B cell (primary cell): ENCODE measurements at regions not wholly inside any gene's neighbourhood (a gene's known extent, or its start where the extent isn't known, plus 50 kb on each side); places are given as distances from the start of the nearest gene placed in this dataset.

Experiments used
- ATAC-seq: fragments of 200-7000 bp; cut with Tn5 transposase; one replicate; pipeline ENCODE4 v1.10.0; 2021; ENCODE audit warnings: low read depth, mild to moderate bottlenecking, moderate number of reproducible peaks, moderate library complexity
- CTCF ChIA-PET: fragments of 350-600 bp; sonication (Branson Sonifier 250); formaldehyde crosslinking; loops from one replicate; lab custom pipeline; 2021; ENCODE audit warnings: antibody characterized with exemption, inconsistent platforms; lab: Charles Lee
- POLR2A ChIA-PET: fragments of 350-600 bp; sonication (Branson Sonifier 250); formaldehyde crosslinking; loops from one replicate; lab custom pipeline; 2021; ENCODE audit warnings: antibody characterized with exemption; lab: Charles Lee
- DNase-seq: peaks from one replicate; pipeline ENCODE4 v3.0.0; 2013
- H2AFZ ChIP-seq: 2 replicates; pipeline ENCODE4 v1.6.1; 2012; ENCODE audit warnings: mild to moderate bottlenecking, low read depth, low read length; ENCODE audit not compliant: insufficient read depth, poor library complexity, severe bottlenecking
- H3K27ac ChIP-seq, 2 donors: 1 replicate in 1 of 2; 2 replicates in 1 of 2; pipeline ENCODE4 v1.5.1; 2012 to 2013; ENCODE audit warnings: low read length in 2 of 2, mild to moderate bottlenecking in 2 of 2, moderate library complexity in 1 of 2
- H3K27me3 ChIP-seq, 4 experiments: fragments of 200-600 bp in 1 of 4; sonication (generic) in 1 of 4; replicated peaks in 1 of 4; 1 replicate in 2 of 4; 2 replicates in 2 of 4; pipeline versions ENCODE4 v1.6.1 to v1.7.0; 2013 to 2016; ENCODE audit warnings: low read length in 3 of 4, mild to moderate bottlenecking in 2 of 4, mixed read lengths in 1 of 4, moderate library complexity in 1 of 4; ENCODE audit not compliant: insufficient read depth in 4 of 4, control insufficient read depth in 3 of 4; ENCODE audit errors: control extremely low read depth in 1 of 4
- H3K36me3 ChIP-seq, 2 experiments: replicated peaks in 1 of 2; 1 replicate in 1 of 2; 2 replicates in 1 of 2; pipeline versions ENCODE4 v1.6.1 to v1.7.1; 2013; ENCODE audit warnings: low read length in 1 of 2; ENCODE audit not compliant: insufficient read depth in 2 of 2, control insufficient read depth in 1 of 2; ENCODE audit errors: control extremely low read depth in 1 of 2, extremely low read depth in 1 of 2
- H3K4me1 ChIP-seq, 2 donors: fragments of 200-600 bp in 1 of 2; sonication (generic) in 1 of 2; 1 replicate in 1 of 2; 2 replicates in 1 of 2; pipeline versions ENCODE4 v1.5.1 to v1.6.1; 2013 to 2017; ENCODE audit warnings: low read length in 2 of 2; ENCODE audit not compliant: control insufficient read depth in 2 of 2, insufficient read depth in 2 of 2
- H3K4me2 ChIP-seq: replicated peaks from 2 replicates; pipeline ENCODE3; 2012; ENCODE audit warnings: mild to moderate bottlenecking, low read depth, low read length; ENCODE audit not compliant: poor library complexity, severe bottlenecking
- H3K4me3 ChIP-seq, 5 experiments: fragments of 200-600 bp in 1 of 5; sonication (generic) in 1 of 5; 1 replicate in 3 of 5; 2 replicates in 2 of 5; pipeline versions ENCODE4 v1.5.1 to v1.7.0; 2011 to 2016; ENCODE audit warnings: low read length in 4 of 5, mild to moderate bottlenecking in 4 of 5, low read depth in 2 of 5, control low read depth in 1 of 5, moderate library complexity in 1 of 5; ENCODE audit not compliant: insufficient read depth in 1 of 5; ENCODE audit errors: control extremely low read depth in 1 of 5, extremely low read depth in 1 of 5
- H3K79me2 ChIP-seq: fragments of 200-600 bp; sonication (generic); one replicate; pipeline ENCODE4 v1.6.0; 2016; ENCODE audit warnings: low read length; ENCODE audit not compliant: control insufficient read depth, insufficient read depth
- H3K9ac ChIP-seq: fragments of 200-600 bp; sonication (generic); 2 replicates; pipeline ENCODE4 v1.6.1; 2017; ENCODE audit warnings: mild to moderate bottlenecking, low read length, moderate library complexity
- H3K9me3 ChIP-seq, 3 donors: one replicate each; pipeline versions ENCODE4 v1.6.1 to v1.7.1; 2013; ENCODE audit warnings: low read length in 2 of 3; ENCODE audit not compliant: control insufficient read depth in 2 of 3, insufficient read depth in 1 of 3; ENCODE audit errors: control extremely low read depth in 1 of 3
- H4K20me1 ChIP-seq: 2 replicates; pipeline ENCODE4 v1.6.0; 2012; ENCODE audit warnings: mild to moderate bottlenecking, low read length; ENCODE audit not compliant: insufficient read depth, control insufficient read depth, poor library complexity, severe bottlenecking
- H3K27ac Mint-ChIP-seq: one replicate; pipeline ENCODE4 v1.8.0; 2021; ENCODE audit warnings: mixed read lengths
- H3K27me3 Mint-ChIP-seq: one replicate; pipeline ENCODE4 v1.8.0; 2021; ENCODE audit warnings: mixed read lengths
- H3K4me1 Mint-ChIP-seq: one replicate; pipeline ENCODE4 v1.8.0; 2021; ENCODE audit warnings: mixed read lengths
- H3K4me3 Mint-ChIP-seq: one replicate; pipeline ENCODE4 v1.8.0; 2021; ENCODE audit warnings: mixed read lengths
- H3K9me3 Mint-ChIP-seq: one replicate; pipeline ENCODE4 v1.8.0; 2022; ENCODE audit warnings: mixed read lengths; ENCODE audit not compliant: insufficient read depth
- CTCF ChIP-seq: fragments of 200-600 bp; IDR thresholded peaks from one replicate; pipeline ENCODE4 v1.8.0; 2022; ENCODE audit warnings: antibody characterized with exemption, mild to moderate bottlenecking
- EZH2 ChIP-seq: IDR thresholded peaks from 2 replicates; pipeline ENCODE4 v1.6.1; 2012; ENCODE audit warnings: borderline replicate concordance, low read depth, mild to moderate bottlenecking, moderate library complexity, low read length; ENCODE audit not compliant: insufficient read depth, poor library complexity, severe bottlenecking
- WGBS: methylation state at CpG from one replicate; pipeline ENCODE4 v1.1.5; 2013; ENCODE audit warnings: missing lambda C conversion rate; ENCODE audit not compliant: insufficient coverage; 5-methylcytosine and 5-hydroxymethylcytosine counted together
- intact Hi-C: fragments of 100-400 bp; cut with micrococcal nuclease; formaldehyde crosslinking; loops from one replicate; pipeline ENCODE4 v1.10.0; 2022

- Histone ChIP-seq H3K9me3 (peaks cover 1 to 8% (median 7%) of the 10 kb centered on the region in 3 donors), H3K36me3 (no peaks in the 10 kb centered on the region), H4K20me1 (no peaks in the 10 kb centered on the region), H3K9ac (no peak overlapping the region), H3K27me3 (peaks cover 0 to 1% (median 0%) of the 10 kb centered on the region in 4 experiments), H3K4me3 (no peak overlapping the region), H3K4me2 (no peak overlapping the region), H3K4me1 (no peaks in the 10 kb centered on the region), H2AFZ (no peak overlapping the region), H3K27ac (no peak overlapping the region), H3K79me2 (no peaks in the 10 kb centered on the region)
- DNase-seq (no peak), ATAC-seq (no peak)
- CTCF ChIA-PET: no interaction called here
- Mint-ChIP-seq H3K27me3 (peaks cover 7% of the 10 kb centered on the region), H3K4me3 (no peak overlapping the region), H3K9me3 (peaks cover 12% of the 10 kb centered on the region), H3K4me1 (no peaks in the 10 kb centered on the region), H3K27ac (no peak overlapping the region)
- intact Hi-C loops: no loop called here
- POLR2A ChIA-PET: no interaction called here
- TF ChIP-seq EZH2: no peak
- TF ChIP-seq CTCF: no peak
Observed at GRCh38 chr18:78001811-78002210, 752.2 kb downstream of the GALR1 start.

- CTCF ChIA-PET: no interaction called here
Observed at GRCh38 chr18:78006006-78006773, 756.5 kb downstream of the GALR1 start.

More at GRCh38 chr18:78006006-78006773, 756.5 kb downstream of the GALR1 start:
- 34% methylated on average over 2 of the region's 9 CpGs for WGBS
- H3K9me3 Mint-ChIP-seq: peaks cover 13% of the 10 kb centered on the region
- intact Hi-C loops: no loop called here
- ATAC-seq (no peak), DNase-seq (no peak)
- POLR2A ChIA-PET: no interaction called here
- H3K4me3 Mint-ChIP-seq: no peak overlapping the region
- TF ChIP-seq CTCF: no peak
- no peak for TF ChIP-seq EZH2
- Histone ChIP-seq H3K4me1 (no peaks in the 10 kb centered on the region), H4K20me1 (no peaks in the 10 kb centered on the region), H3K36me3 (no peaks in the 10 kb centered on the region), H3K27me3 (peaks cover 0 to 2% (median 0%) of the 10 kb centered on the region in 4 experiments), H3K27ac (no peak overlapping the region), H3K9ac (no peak overlapping the region), H3K9me3 (peaks cover 1 to 11% (median 3%) of the 10 kb centered on the region in 3 donors), H2AFZ (no peak overlapping the region), H3K4me2 (no peak overlapping the region), H3K79me2 (no peaks in the 10 kb centered on the region), H3K4me3 (no peak overlapping the region)
- H3K4me1 Mint-ChIP-seq: no peaks in the 10 kb centered on the region
- H3K27me3 Mint-ChIP-seq: peaks cover 8% of the 10 kb centered on the region
- no peak overlapping the region for H3K27ac Mint-ChIP-seq
